ENCODE measurements at regions not wholly inside any gene's neighbourhood (a gene's known extent, or its start where the extent isn't known, plus 50 kb on each side); places are given as distances from the start of the nearest gene placed in this dataset.

DNA sequence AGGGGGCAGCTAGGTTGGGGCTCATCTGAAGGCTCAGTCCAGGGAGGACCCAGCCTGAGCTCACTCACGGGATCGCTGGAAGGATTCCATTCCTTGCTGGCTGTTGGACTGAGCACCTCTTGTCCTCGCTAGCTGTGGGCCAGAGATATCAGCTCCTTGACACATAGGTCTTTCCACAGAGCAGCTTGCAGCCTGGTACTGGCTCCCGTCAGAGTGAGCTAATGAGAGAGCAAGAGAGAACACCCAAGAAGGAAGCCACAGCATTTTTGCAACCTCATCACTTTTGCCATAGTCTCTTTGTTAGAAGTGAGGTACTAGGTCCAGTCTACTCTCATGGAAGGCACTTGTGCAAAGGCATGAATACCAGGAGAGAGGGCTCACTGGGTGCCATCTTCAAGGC is 179.9 kb downstream of the CDC5L start:
- no peak for TF ChIP-seq EZH2 (IDR thresholded peaks at IDR 0.05; ENCODE audit: borderline replicate concordance, low read length)
- no peak for TF ChIP-seq CTCF (IDR thresholded peaks at IDR 0.05; ENCODE audit: low read length)
- Histone ChIP-seq H3K27ac (ENCODE audit: low read depth, low read length, poor library complexity, severe bottlenecking) (no peak overlapping the region), H4K20me1 (ENCODE audit: insufficient read depth, low read length) (no peaks in the 10 kb centered on the region), H3K4me3 (ENCODE audit: low read depth, low read length, poor library complexity, severe bottlenecking) (no peak overlapping the region), H3F3A (ENCODE audit: insufficient read depth, low read length) (no peaks in the 10 kb centered on the region), H3K27me3 (ENCODE audit: insufficient read depth, low read length) (no peaks in the 10 kb centered on the region), H2AFZ (ENCODE audit: low read length) (no peak overlapping the region), H3K9me3 (ENCODE audit: low read length) (no peaks in the 10 kb centered on the region), H3K9me2 (ENCODE audit: low read depth, low read length) (no peaks in the 10 kb centered on the region), H3K4me1 (ENCODE audit: insufficient read depth, low read length, severe bottlenecking) (no peaks in the 10 kb centered on the region), H3K4me2 (ENCODE audit: low read length) (no peak overlapping the region), H3K36me3 (ENCODE audit: insufficient read depth, low read length) (no peaks in the 10 kb centered on the region), H3K9ac (ENCODE audit: low read length) (no peak overlapping the region), H3K79me2 (ENCODE audit: insufficient read depth, low read length) (no peaks in the 10 kb centered on the region)

DNA sequence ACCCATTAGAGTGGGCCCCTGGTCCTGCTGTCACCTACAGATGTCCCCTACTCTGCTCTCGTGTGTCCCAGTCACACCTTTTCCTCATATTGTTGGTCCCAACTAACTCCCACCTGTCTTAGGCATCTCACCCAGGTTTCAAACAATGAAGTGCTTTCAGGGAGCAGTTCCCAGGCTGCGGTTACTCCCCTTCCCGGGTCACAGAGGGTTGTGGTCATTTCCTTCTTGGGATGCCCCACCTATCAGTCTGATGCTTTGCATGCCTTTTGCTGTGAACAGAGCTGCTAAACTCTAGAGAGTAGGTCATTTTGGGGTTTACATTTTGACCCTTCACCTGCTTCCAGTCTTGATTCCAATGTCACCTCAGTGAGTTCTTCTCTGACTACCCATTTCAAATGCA is 181.6 kb downstream of the CDC5L start:
- H3K4me1 ChIP-seq (ENCODE audit: insufficient read depth, low read length, severe bottlenecking) = no peaks in the 10 kb centered on the region
- no peaks in the 10 kb centered on the region for H3K27me3 ChIP-seq (ENCODE audit: insufficient read depth, low read length)
- no peaks in the 10 kb centered on the region for H3K9me2 ChIP-seq (ENCODE audit: low read depth, low read length)
- no peaks in the 10 kb centered on the region for H3K79me2 ChIP-seq (ENCODE audit: insufficient read depth, low read length)
- no peaks in the 10 kb centered on the region for H3K9me3 ChIP-seq (ENCODE audit: low read length)
- H3K4me2 ChIP-seq (ENCODE audit: low read length) = no peak overlapping the region
- no peaks in the 10 kb centered on the region for H3K36me3 ChIP-seq (ENCODE audit: insufficient read depth, low read length)
- no peak overlapping the region for H3K4me3 ChIP-seq (ENCODE audit: low read depth, low read length, poor library complexity, severe bottlenecking)
- no peak overlapping the region for H3K9ac ChIP-seq (ENCODE audit: low read length)
- no peaks in the 10 kb centered on the region for H3F3A ChIP-seq (ENCODE audit: insufficient read depth, low read length)
- no peak overlapping the region for H2AFZ ChIP-seq (ENCODE audit: low read length)
- no peak overlapping the region for H3K27ac ChIP-seq (ENCODE audit: low read depth, low read length, poor library complexity, severe bottlenecking)
- no peaks in the 10 kb centered on the region for H4K20me1 ChIP-seq (ENCODE audit: insufficient read depth, low read length)
- TF ChIP-seq EZH2 (IDR thresholded peaks at IDR 0.05; ENCODE audit: borderline replicate concordance, low read length) (no peak), CTCF (IDR thresholded peaks at IDR 0.05; ENCODE audit: low read length) (no peak)

DNA sequence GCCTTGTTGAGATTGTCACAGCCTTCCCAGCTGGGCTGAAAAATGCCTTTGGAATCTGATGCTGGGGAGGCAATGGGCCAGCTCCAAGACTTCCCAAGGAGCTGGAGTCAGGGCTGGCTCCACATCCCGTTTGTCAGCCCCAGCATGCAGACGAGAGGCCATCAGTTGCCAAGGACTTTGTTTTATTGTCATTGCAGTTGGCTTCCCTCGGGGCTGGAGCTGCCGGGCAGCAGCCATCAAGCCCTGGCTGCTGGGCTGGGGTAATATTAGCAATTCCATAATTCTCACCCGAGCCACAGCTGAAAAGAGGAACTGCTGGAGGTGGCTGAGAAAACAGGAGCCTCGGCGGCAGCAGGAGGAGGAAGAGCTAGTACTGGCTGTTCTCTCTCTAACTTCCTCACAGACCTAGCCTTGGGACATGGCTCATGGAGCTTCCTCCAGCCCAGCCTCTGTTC is 182.5 kb downstream of the CDC5L start:
- H3K9ac ChIP-seq (ENCODE audit: low read length) = no peak overlapping the region
- no peaks in the 10 kb centered on the region for H3K27me3 ChIP-seq (ENCODE audit: insufficient read depth, low read length)
- H3K9me2 ChIP-seq (ENCODE audit: low read depth, low read length) = no peaks in the 10 kb centered on the region
- H3K36me3 ChIP-seq (ENCODE audit: insufficient read depth, low read length) = no peaks in the 10 kb centered on the region
- no peaks in the 10 kb centered on the region for H3K4me1 ChIP-seq (ENCODE audit: insufficient read depth, low read length, severe bottlenecking)
- TF ChIP-seq EZH2 (IDR thresholded peaks at IDR 0.05; ENCODE audit: borderline replicate concordance, low read length) (no peak), CTCF (IDR thresholded peaks at IDR 0.05; ENCODE audit: low read length) (no peak)
- no peaks in the 10 kb centered on the region for H3K79me2 ChIP-seq (ENCODE audit: insufficient read depth, low read length)
- H3K4me3 ChIP-seq (ENCODE audit: low read depth, low read length, poor library complexity, severe bottlenecking) = no peak overlapping the region
- H3K4me2 ChIP-seq (ENCODE audit: low read length) = no peak overlapping the region
- H4K20me1 ChIP-seq (ENCODE audit: insufficient read depth, low read length) = no peaks in the 10 kb centered on the region
- H3K9me3 ChIP-seq (ENCODE audit: low read length) = no peaks in the 10 kb centered on the region
- H2AFZ ChIP-seq (ENCODE audit: low read length) = no peak overlapping the region
- no peaks in the 10 kb centered on the region for H3F3A ChIP-seq (ENCODE audit: insufficient read depth, low read length)
- H3K27ac ChIP-seq (ENCODE audit: low read depth, low read length, poor library complexity, severe bottlenecking) = no peak overlapping the region

Measured in OCI-LY1 (cell line).